Rectal smooth muscle tissue (tissue), 1 donor: ENCODE measurements at regions not wholly inside any gene's neighbourhood (a gene's known extent, or its start where the extent isn't known, plus 50 kb on each side); places are given as distances from the start of the nearest gene placed in this dataset.

ENCODE experiments used
- H3K27ac ChIP-seq: one replicate; pipeline ENCODE4 v1.7.0; 2013; ENCODE audit warnings: low read depth, low read length, inconsistent platforms
- H3K27me3 ChIP-seq: one replicate; pipeline ENCODE4 v1.7.0; 2013; ENCODE audit warnings: low read length; ENCODE audit not compliant: control insufficient read depth, insufficient read depth
- H3K36me3 ChIP-seq: one replicate; pipeline ENCODE4 v1.7.0; 2013; ENCODE audit warnings: low read length; ENCODE audit not compliant: control insufficient read depth, insufficient read depth
- H3K4me1 ChIP-seq: one replicate; pipeline ENCODE4 v1.7.0; 2013; ENCODE audit warnings: low read length; ENCODE audit not compliant: control insufficient read depth, insufficient read depth
- H3K4me3 ChIP-seq: one replicate; pipeline ENCODE4 v1.7.0; 2013; ENCODE audit warnings: low read length
- H3K9ac ChIP-seq: one replicate; pipeline ENCODE4 v1.7.0; 2013; ENCODE audit warnings: low read length

GRCh38 chr10:10830293-10830986 lies 187.2 kb upstream of the CELF2 start:
- no peaks in the 10 kb centered on the region for H3K27me3 ChIP-seq
- no peak overlapping the region for H3K4me3 ChIP-seq
- no peak overlapping the region for H3K9ac ChIP-seq
- H3K36me3 ChIP-seq: no peaks in the 10 kb centered on the region
- H3K27ac ChIP-seq: peak overlapping the region; percentile 51
- H3K4me1 ChIP-seq: peaks cover 18% of the 10 kb centered on the region

- H3K9ac ChIP-seq: no peak overlapping the region
- H3K4me3 ChIP-seq: no peak overlapping the region
- H3K27ac ChIP-seq: peak overlapping the region; percentile 51
- peaks cover 18% of the 10 kb centered on the region for H3K4me1 ChIP-seq
- no peaks in the 10 kb centered on the region for H3K36me3 ChIP-seq
- H3K27me3 ChIP-seq: no peaks in the 10 kb centered on the region
These were observed 186.6 kb upstream of the CELF2 start for GRCh38 chr10:10831085-10831484.

DNA sequence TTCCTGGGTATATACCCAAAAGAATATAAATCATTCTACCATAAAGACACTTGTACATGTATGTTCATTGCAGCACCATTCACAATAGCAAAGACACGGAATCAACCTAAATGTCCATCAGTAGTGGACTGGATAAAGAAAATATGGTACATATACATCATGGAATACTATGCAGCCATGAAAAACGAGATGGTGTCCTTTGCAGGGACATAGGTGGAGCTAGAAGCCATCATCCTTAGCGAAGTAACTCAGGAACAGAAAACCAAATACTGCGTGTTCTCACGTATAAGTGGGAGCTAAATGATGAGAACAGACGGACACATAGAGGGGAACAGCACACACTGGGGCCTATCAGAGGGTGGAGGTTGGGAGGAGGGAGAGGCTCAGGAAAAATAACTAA lies 183.7 kb upstream of the CELF2 start:
- Histone ChIP-seq H3K27ac (no peak overlapping the region), H3K4me3 (no peak overlapping the region), H3K9ac (no peak overlapping the region), H3K36me3 (no peaks in the 10 kb centered on the region), H3K4me1 (peaks cover 15% of the 10 kb centered on the region), H3K27me3 (no peaks in the 10 kb centered on the region)

DNA sequence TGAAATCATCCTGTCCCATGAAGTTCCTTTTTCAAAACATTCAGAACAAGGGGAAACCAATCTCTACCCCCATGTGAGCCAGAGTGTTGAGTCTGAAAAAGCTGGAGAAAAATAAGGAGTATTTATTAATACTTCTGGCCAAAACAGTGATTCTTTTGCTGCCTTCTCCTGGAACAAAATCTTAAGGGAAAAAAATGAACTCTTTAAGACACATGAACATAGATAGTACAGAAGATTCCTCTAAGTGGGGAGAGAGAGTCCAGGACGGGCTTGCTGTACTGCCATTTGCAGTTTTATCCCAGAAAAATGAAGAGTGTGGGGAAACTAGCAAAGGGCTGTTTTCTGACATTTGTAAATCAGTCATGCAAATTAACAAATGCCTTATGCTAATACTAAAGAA lies 173.4 kb upstream of the CELF2 start:
- H3K9ac ChIP-seq: no peak overlapping the region
- no peak overlapping the region for H3K4me3 ChIP-seq
- no peaks in the 10 kb centered on the region for H3K27me3 ChIP-seq
- no peaks in the 10 kb centered on the region for H3K4me1 ChIP-seq
- H3K27ac ChIP-seq: no peak overlapping the region
- H3K36me3 ChIP-seq: no peaks in the 10 kb centered on the region

DNA sequence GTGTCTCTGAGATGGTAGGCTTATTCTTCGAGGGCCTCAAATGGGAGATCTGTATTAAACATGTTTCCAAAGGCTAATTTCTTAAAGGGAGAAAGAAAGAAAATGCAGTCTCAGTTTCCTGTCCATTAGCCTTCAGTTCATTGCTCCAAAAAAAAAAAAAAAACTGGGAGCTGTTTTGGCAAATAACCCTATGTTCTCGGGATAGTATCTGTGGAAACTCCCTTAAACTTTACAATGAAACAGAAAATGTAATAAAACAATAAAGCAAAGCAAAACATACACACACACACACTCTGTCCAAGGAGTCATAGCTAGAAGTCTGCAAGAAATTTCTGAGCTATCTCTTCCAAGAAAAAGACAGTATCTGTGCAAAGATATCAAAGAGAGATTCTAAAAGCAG lies 172.5 kb upstream of the CELF2 start:
- Histone ChIP-seq H3K9ac (no peak overlapping the region), H3K36me3 (no peaks in the 10 kb centered on the region), H3K27ac (no peak overlapping the region), H3K4me1 (no peaks in the 10 kb centered on the region), H3K27me3 (no peaks in the 10 kb centered on the region), H3K4me3 (no peak overlapping the region)

DNA sequence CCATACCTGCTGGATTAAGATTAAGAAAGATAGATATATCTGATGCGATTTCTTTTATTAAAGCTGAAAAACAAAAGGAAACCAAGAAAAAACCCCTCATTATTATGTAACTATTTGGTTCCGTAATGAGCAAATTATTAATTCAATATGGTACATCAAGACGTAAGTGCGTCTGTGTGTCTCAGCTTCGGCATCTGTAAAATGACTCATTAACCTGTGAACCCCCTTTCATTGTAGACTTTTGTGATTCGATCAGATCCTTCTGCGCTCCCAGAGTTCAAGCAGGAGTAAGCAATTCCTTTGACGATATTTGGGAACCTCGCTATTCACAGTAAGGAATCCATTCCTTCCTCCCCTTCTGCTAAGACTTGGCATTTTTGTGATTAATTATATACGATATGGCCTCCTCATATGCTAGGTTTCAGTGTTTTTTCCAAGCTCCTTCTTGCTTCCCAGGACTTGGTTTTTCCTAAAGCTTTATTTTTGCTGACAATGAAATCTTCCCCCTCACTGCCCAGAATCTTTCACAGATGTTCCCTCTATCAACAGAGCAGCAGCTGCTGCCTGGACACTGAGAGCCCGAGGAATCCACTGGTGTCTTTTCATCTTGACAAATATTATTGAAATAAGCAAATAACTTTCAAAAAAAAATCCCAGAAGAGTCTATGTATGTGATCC lies 171.7 kb upstream of the CELF2 start:
- Histone ChIP-seq H3K9ac (no peak overlapping the region), H3K27ac (no peak overlapping the region), H3K4me1 (no peaks in the 10 kb centered on the region)

GRCh38 chr10:10846504-10846900 lies 171.2 kb upstream of the CELF2 start:
- Histone ChIP-seq H3K36me3 (no peaks in the 10 kb centered on the region), H3K4me3 (no peak overlapping the region), H3K4me1 (no peaks in the 10 kb centered on the region), H3K27me3 (no peaks in the 10 kb centered on the region), H3K9ac (no peak overlapping the region), H3K27ac (no peak overlapping the region)

More for the DNA sequence above, 171.7 kb upstream of the CELF2 start:
- Histone ChIP-seq H3K4me3 (no peak overlapping the region), H3K27me3 (no peaks in the 10 kb centered on the region), H3K36me3 (no peaks in the 10 kb centered on the region)

DNA sequence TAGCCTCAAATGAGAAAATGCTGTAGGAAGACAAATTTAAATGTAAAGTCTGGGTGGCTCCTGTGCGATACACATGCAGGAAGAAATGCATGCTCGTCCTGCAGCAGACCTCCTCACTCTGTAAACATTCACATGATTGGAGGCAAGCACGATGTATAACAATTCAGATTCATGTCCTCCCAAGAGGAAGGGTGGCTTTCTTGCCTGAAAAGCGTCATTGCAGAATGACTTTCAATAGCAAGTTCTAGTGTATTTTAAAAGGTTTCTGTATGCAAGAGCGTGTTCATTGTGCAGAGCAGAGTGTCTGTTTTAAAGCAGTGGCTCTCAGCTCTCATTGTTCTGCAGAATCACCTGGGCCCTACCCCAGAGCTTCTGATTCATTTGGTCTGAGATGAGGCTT lies 170.3 kb upstream of the CELF2 start:
- Histone ChIP-seq H3K36me3 (no peaks in the 10 kb centered on the region), H3K27me3 (no peaks in the 10 kb centered on the region), H3K4me3 (no peak overlapping the region), H3K4me1 (no peaks in the 10 kb centered on the region), H3K9ac (no peak overlapping the region), H3K27ac (no peak overlapping the region)

DNA sequence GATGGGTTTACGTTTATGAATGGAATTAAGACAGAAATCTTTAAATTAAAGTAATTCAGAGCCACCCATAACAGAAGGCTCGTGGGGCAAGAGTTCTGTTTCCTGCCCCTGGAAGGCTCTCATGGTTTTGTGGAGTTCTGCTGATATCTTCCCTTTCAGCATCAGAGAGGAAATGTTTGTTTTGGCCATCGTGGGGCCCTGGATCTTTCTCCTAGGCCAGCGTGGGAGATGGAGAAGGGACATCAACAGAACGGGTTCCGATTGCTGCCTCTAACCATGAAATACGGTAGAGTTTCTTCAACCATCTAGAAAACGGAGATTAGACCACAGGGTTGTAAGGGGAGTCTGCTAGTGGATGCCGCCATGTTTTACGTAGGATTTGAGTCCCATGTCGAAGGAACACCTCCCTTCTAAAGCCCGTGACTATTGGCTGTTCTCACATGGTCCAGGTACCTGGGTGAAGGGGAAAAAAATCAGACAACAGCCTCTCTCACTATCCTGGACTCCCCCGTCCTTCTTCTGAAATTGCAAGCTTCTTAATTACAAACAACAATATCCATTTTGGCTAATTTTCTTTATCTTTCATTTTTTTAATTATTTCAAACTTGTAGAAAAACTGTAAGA lies 169.1 kb upstream of the CELF2 start:
- no peak overlapping the region for H3K4me3 ChIP-seq
- no peaks in the 10 kb centered on the region for H3K27me3 ChIP-seq
- no peak overlapping the region for H3K9ac ChIP-seq
- no peak overlapping the region for H3K27ac ChIP-seq
- no peaks in the 10 kb centered on the region for H3K36me3 ChIP-seq
- no peaks in the 10 kb centered on the region for H3K4me1 ChIP-seq

GRCh38 chr10:10849306-10849705 lies 168.4 kb upstream of the CELF2 start:
- H3K27ac ChIP-seq: no peak overlapping the region

DNA sequence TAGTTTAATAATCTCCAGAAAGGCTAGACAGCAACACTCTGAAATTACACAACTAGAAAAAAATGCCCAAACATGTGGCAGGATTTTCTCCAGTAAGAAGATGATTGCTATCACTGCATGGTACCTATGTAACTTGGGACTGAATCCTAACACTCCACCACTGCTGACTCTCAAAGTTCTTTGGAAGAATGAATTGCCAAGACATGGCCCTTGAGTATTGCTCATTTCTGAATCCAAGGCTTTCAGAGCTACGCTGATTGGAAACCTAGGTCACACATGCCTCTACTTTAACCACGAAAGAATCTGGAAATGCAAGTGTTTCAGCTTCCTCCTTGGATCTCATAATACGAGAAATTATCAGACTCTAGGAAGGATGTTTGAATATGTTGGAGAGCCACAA lies 167.5 kb upstream of the CELF2 start:
- no peak overlapping the region for H3K27ac ChIP-seq
- H3K9ac ChIP-seq: no peak overlapping the region
- H3K4me1 ChIP-seq: no peaks in the 10 kb centered on the region

More at GRCh38 chr10:10849306-10849705, 168.4 kb upstream of the CELF2 start:
- no peaks in the 10 kb centered on the region for H3K4me1 ChIP-seq
- H3K4me3 ChIP-seq: no peak overlapping the region
- no peak overlapping the region for H3K9ac ChIP-seq
- H3K36me3 ChIP-seq: no peaks in the 10 kb centered on the region
- H3K27me3 ChIP-seq: no peaks in the 10 kb centered on the region

DNA sequence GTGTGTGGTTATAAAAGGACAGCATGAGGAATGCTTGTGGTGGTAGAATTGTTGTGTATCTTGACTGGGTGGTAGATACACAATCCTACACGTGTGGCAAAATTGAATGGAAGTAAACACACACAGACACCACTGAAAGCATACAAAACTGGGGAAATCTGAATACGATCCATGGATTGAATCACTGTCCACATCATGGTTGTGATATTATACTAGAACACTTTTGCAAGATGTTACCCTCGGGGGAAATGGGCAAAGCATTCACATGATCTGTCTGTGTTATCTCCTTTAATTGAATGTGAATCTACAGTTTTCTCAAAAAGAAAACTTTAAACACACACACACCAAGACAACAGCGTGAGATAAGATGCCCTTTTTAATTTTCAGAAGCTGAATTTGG lies 165.2 kb upstream of the CELF2 start:
- no peaks in the 10 kb centered on the region for H3K27me3 ChIP-seq
- no peaks in the 10 kb centered on the region for H3K4me1 ChIP-seq
- H3K9ac ChIP-seq: no peak overlapping the region
- H3K4me3 ChIP-seq: no peak overlapping the region
- no peaks in the 10 kb centered on the region for H3K36me3 ChIP-seq
- no peak overlapping the region for H3K27ac ChIP-seq

More for the DNA sequence above, 167.5 kb upstream of the CELF2 start:
- H3K4me3 ChIP-seq: no peak overlapping the region
- H3K36me3 ChIP-seq: no peaks in the 10 kb centered on the region
- no peaks in the 10 kb centered on the region for H3K27me3 ChIP-seq
